ENCODE measurements at regions not wholly inside any gene's neighbourhood (a gene's known extent, or its start where the extent isn't known, plus 50 kb on each side); places are given as distances from the start of the nearest gene placed in this dataset.

- no peak for TF ChIP-seq CTCF (IDR thresholded peaks at IDR 0.05)
These were observed 197.5 kb downstream of the GPAM start for GRCh38 chr10:111986079-111986478.

GRCh38 chr10:111988646-111989045, 194.9 kb downstream of the GPAM start:
- TF ChIP-seq CTCF (IDR thresholded peaks at IDR 0.05): no peak

GRCh38 chr10:111989136-111989911, 194.2 kb downstream of the GPAM start:
- no peak for TF ChIP-seq CTCF (IDR thresholded peaks at IDR 0.05)

GRCh38 chr10:111990734-111991133, 192.8 kb downstream of the GPAM start:
- TF ChIP-seq CTCF (IDR thresholded peaks at IDR 0.05): peak; percentile 47

- no peak for TF ChIP-seq CTCF (IDR thresholded peaks at IDR 0.05)
These were observed 190.2 kb downstream of the GPAM start for GRCh38 chr10:111993321-111993720.

- TF ChIP-seq CTCF (IDR thresholded peaks at IDR 0.05): no peak
These were observed 189.6 kb downstream of the GPAM start for GRCh38 chr10:111993872-111994426.

GRCh38 chr10:111996103-111996502, 187.5 kb downstream of the GPAM start:
- no peak for TF ChIP-seq CTCF (IDR thresholded peaks at IDR 0.05)

Measured in LNCAP (cell line).